Thyroid gland (tissue), 4 donors: ENCODE measurements at regions not wholly inside any gene's neighbourhood (a gene's known extent, or its start where the extent isn't known, plus 50 kb on each side); places are given as distances from the start of the nearest gene placed in this dataset.

Source experiments
- DNase-seq, 2 donors: peaks; one replicate each; pipeline ENCODE4 v3.0.0-alpha.2; 2019
- H3K27ac ChIP-seq, 3 donors: fragments of 200-600 bp; sonication (generic); 1 replicate in 2 of 3; 2 replicates in 1 of 3; pipeline ENCODE4 v1.5.1; 2016 to 2019; ENCODE audit warnings: mild to moderate bottlenecking in 1 of 3, moderate library complexity in 1 of 3
- H3K27me3 ChIP-seq: fragments of 200-600 bp; sonication (generic); one replicate; pipeline ENCODE4 v1.5.1; 2019
- H3K36me3 ChIP-seq, 2 donors: fragments of 200-600 bp; sonication (generic); one replicate each; pipeline ENCODE4 v1.5.1; 2016 to 2019
- H3K4me1 ChIP-seq, 2 donors: fragments of 200-600 bp; sonication (generic); one replicate each; pipeline ENCODE4 v1.5.1; 2017 to 2019
- H3K4me3 ChIP-seq, 3 donors: fragments of 200-600 bp; sonication (generic); replicated peaks in 1 of 3; 1 replicate in 2 of 3; 2 replicates in 1 of 3; pipeline ENCODE4 v1.5.1; 2016; ENCODE audit warnings: mild to moderate bottlenecking in 1 of 3
- H3K9me3 ChIP-seq: fragments of 200-600 bp; sonication (generic); one replicate; pipeline ENCODE4 v1.5.1; 2017
- CTCF ChIP-seq, 6 experiments: fragments of 200-600 bp in 3 of 6; fragments of 450-650 bp in 3 of 6; sonication (generic) in 3 of 6; IDR thresholded peaks; one replicate each; pipeline ENCODE4 v1.5.1; 2016 to 2019; ENCODE audit warnings: antibody characterized with exemption in 6 of 6, mild to moderate bottlenecking in 2 of 6, inconsistent platforms in 1 of 6, moderate library complexity in 1 of 6
- POLR2A ChIP-seq, 2 donors: fragments of 450-650 bp; IDR thresholded peaks; one replicate each; pipeline ENCODE4 v1.6.1; 2017; ENCODE audit warnings: antibody characterized with exemption in 2 of 2, mild to moderate bottlenecking in 2 of 2, moderate library complexity in 1 of 2
- WGBS, 2 donors: methylation state at CpG; one replicate each; pipeline ENCODE4 v1.1.5; 2017; 5-methylcytosine and 5-hydroxymethylcytosine counted together
- intact Hi-C: fragments of 100-400 bp; cut with DNase I; formaldehyde crosslinking; loops from one replicate; pipeline ENCODE4 v1.15.1; 2023

GRCh38 chr12:58621126-58621525, 299.2 kb downstream of the LRIG3 start:
- TF ChIP-seq CTCF (IDR thresholded peaks at IDR 0.05) (no peak), POLR2A (IDR thresholded peaks at IDR 0.05) (no peak)
- H3K4me3 ChIP-seq, result no peak overlapping the region
- no peaks in the 10 kb centered on the region for H3K4me1 ChIP-seq
- no peak for DNase-seq
- H3K27me3 ChIP-seq, result no peaks in the 10 kb centered on the region
- H3K36me3 ChIP-seq, result no peaks in the 10 kb centered on the region
- intact Hi-C loops, result no loop called here
- H3K9me3 ChIP-seq, result no peaks in the 10 kb centered on the region
- WGBS, 2 donors, result 93 to 98% methylated on average over 5 of the region's 5 CpGs
- H3K27ac ChIP-seq, result no peak overlapping the region

GRCh38 chr12:58629376-58629775, 290.9 kb downstream of the LRIG3 start:
- H3K36me3 ChIP-seq, result no peaks in the 10 kb centered on the region
- WGBS, 2 donors, result 72 to 81% methylated on average over 1 of the region's 1 CpG
- H3K9me3 ChIP-seq, result no peaks in the 10 kb centered on the region
- no peak for TF ChIP-seq POLR2A (IDR thresholded peaks at IDR 0.05)
- TF ChIP-seq CTCF (IDR thresholded peaks at IDR 0.05), result no peak
- intact Hi-C loops, result no loop called here
- DNase-seq, result no peak
- H3K27me3 ChIP-seq, result no peaks in the 10 kb centered on the region
- H3K4me1 ChIP-seq, result no peaks in the 10 kb centered on the region
- H3K4me3 ChIP-seq, result no peak overlapping the region
- no peak overlapping the region for H3K27ac ChIP-seq

- Histone ChIP-seq H3K27ac (no peak overlapping the region), H3K9me3 (no peaks in the 10 kb centered on the region), H3K36me3 (no peaks in the 10 kb centered on the region), H3K27me3 (no peaks in the 10 kb centered on the region), H3K4me1 (no peaks in the 10 kb centered on the region), H3K4me3 (no peak overlapping the region)
- TF ChIP-seq CTCF (IDR thresholded peaks at IDR 0.05), result no peak
- intact Hi-C loops, result no loop called here
- no peak for DNase-seq
These were observed 286.8 kb downstream of the LRIG3 start for GRCh38 chr12:58633479-58633878.

- Histone ChIP-seq H3K27me3 (no peaks in the 10 kb centered on the region), H3K4me3 (no peak overlapping the region), H3K36me3 (no peaks in the 10 kb centered on the region), H3K27ac (no peak overlapping the region), H3K9me3 (no peaks in the 10 kb centered on the region), H3K4me1 (no peaks in the 10 kb centered on the region)
- intact Hi-C loops, result no loop called here
- 62 to 63% methylated on average over 4 of the region's 4 CpGs for WGBS, 2 donors
- TF ChIP-seq CTCF (IDR thresholded peaks at IDR 0.05) (no peak), POLR2A (IDR thresholded peaks at IDR 0.05) (no peak)
- no peak for DNase-seq
These were observed 280.9 kb downstream of the LRIG3 start for GRCh38 chr12:58639318-58639934.

GRCh38 chr12:58640314-58640713, 280.0 kb downstream of the LRIG3 start:
- DNase-seq, result no peak
- Histone ChIP-seq H3K4me1 (no peaks in the 10 kb centered on the region), H3K9me3 (no peaks in the 10 kb centered on the region), H3K4me3 (no peak overlapping the region), H3K27me3 (no peaks in the 10 kb centered on the region), H3K36me3 (no peaks in the 10 kb centered on the region), H3K27ac (no peak overlapping the region)
- TF ChIP-seq POLR2A (IDR thresholded peaks at IDR 0.05), result no peak
- TF ChIP-seq CTCF (IDR thresholded peaks at IDR 0.05), result no peak
- intact Hi-C loops, result no loop called here
- WGBS, 2 donors, result 95 to 98% methylated on average over 1 of the region's 1 CpG
